Spleen (tissue), 11 donors: ENCODE measurements at regions not wholly inside any gene's neighbourhood (a gene's known extent, or its start where the extent isn't known, plus 50 kb on each side); places are given as distances from the start of the nearest gene placed in this dataset.

Experiments
- DNase-seq: peaks from one replicate; pipeline ENCODE4 v3.0.0-alpha.2; 2020
- H3K27ac ChIP-seq, 8 donors: fragments of 200-600 bp; sonication (generic) in 7 of 8; 1 replicate in 4 of 8; 2 replicates in 4 of 8; pipeline versions ENCODE4 v1.5.0 to v1.8.0; 2016 to 2021; ENCODE audit warnings: inconsistent platforms in 4 of 8, mild to moderate bottlenecking in 4 of 8, moderate library complexity in 1 of 8
- H3K27me3 ChIP-seq, 7 donors: fragments of 200-600 bp; sonication (generic) in 6 of 7; replicated peaks in 1 of 7; 1 replicate in 4 of 7; 2 replicates in 3 of 7; pipeline versions ENCODE4 v1.5.0 to v1.8.0; 2016 to 2021; ENCODE audit warnings: inconsistent platforms in 3 of 7, mild to moderate bottlenecking in 1 of 7
- H3K36me3 ChIP-seq, 6 donors: fragments of 200-600 bp; sonication (generic) in 5 of 6; 1 replicate in 4 of 6; 2 replicates in 2 of 6; pipeline versions ENCODE4 v1.5.0 to v1.8.0; 2016 to 2021; ENCODE audit warnings: inconsistent platforms in 2 of 6
- H3K4me1 ChIP-seq, 6 donors: fragments of 200-600 bp; sonication (generic) in 5 of 6; 1 replicate in 3 of 6; 2 replicates in 3 of 6; pipeline versions ENCODE4 v1.5.0 to v1.8.0; 2016 to 2021; ENCODE audit warnings: inconsistent platforms in 3 of 6
- H3K4me3 ChIP-seq, 8 donors: fragments of 200-600 bp; sonication (generic) in 7 of 8; 1 replicate in 4 of 8; 2 replicates in 4 of 8; pipeline versions ENCODE4 v1.5.0 to v1.8.0; 2016 to 2021; ENCODE audit warnings: inconsistent platforms in 4 of 8, mild to moderate bottlenecking in 4 of 8, moderate library complexity in 2 of 8
- H3K9me3 ChIP-seq, 8 donors: fragments of 200-600 bp; sonication (generic) in 7 of 8; 1 replicate in 4 of 8; 2 replicates in 4 of 8; pipeline versions ENCODE4 v1.5.0 to v1.8.0; 2016 to 2021; ENCODE audit warnings: inconsistent platforms in 4 of 8
- POLR2A ChIP-seq, 3 donors: fragments of 450-650 bp; IDR thresholded peaks; one replicate each; pipeline ENCODE4 v1.5.1; 2017; ENCODE audit warnings: antibody characterized with exemption in 3 of 3, mild to moderate bottlenecking in 1 of 3
- POLR2AphosphoS5 ChIP-seq, 3 donors: sonication (generic); formaldehyde crosslinking; IDR thresholded peaks; one replicate each; pipeline ENCODE4 v1.5.1; 2017; ENCODE audit warnings: antibody characterized with exemption in 3 of 3
- WGBS, 5 donors: extraction: QIAGEN DNeasy Blood & Tissue Kit in 3 of 5; methylation state at CpG; one replicate each; pipeline versions ENCODE4 v1.1.5 to v1.1.7; 2013 to 2018; 5-methylcytosine and 5-hydroxymethylcytosine counted together
- intact Hi-C: fragments of 100-400 bp; cut with DNase I; formaldehyde crosslinking; loops from one replicate; pipeline ENCODE4 v1.15.0; 2023; ENCODE audit warnings: low total_unique reads
- TF ChIP-seq, protein P1 (sequence below), 11 experiments: fragments of 200-600 bp in 7 of 11; fragments of 450-650 bp in 4 of 11; sonication (generic) in 4 of 11; IDR thresholded peaks in 8 of 11; conservative IDR thresholded peaks in 3 of 11; 1 replicate in 7 of 11; 2 replicates in 4 of 11; pipeline versions ENCODE4 v1.4.0 to v1.8.0; 2016 to 2021; ENCODE audit warnings: antibody characterized with exemption in 11 of 11, inconsistent platforms in 4 of 11, mild to moderate bottlenecking in 1 of 11
- donor health status: healthy with polysubstance abuse.
- donor health status: DM: no; HTN: no; CAD: no; lungs with moderate emphysema.
- donor health status: DM: no; HTN: no; CAD: no.
- donor health status: Bipolar disorder and iron deficiency.
- donor health status: healthy.
- donor health status: DM: no; HTN: no; CAD: no.
- donor health status: DM: yes; HTN: yes; CAD: no.

DNA sequence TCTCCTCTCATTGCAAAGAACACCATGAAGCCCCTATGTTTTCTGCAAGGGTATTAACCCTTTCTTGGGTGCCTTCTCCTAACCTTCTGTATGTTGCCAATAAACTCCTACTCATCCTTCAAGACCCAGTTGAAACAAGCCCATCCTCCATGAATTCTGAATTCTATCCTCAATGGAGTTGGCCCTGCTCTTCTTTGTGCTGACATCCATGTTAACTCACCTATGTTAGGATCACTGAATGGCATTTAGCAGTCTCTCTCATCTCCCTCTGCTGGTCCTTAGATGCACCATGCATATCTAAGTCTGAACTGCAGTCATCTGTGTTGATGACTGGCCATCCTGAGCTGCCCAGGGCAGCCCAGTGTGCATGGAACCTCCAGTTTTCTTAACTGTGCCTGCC is 129.8 kb downstream of the BUB3 start:
- peaks cover 0 to 2% (median under 1%) of the 10 kb centered on the region in 8 donors for H3K9me3 ChIP-seq
- H3K27me3 ChIP-seq: no peaks in the 10 kb centered on the region
- no peak overlapping the region for H3K27ac ChIP-seq
- intact Hi-C loops: no loop called here
- no peak for DNase-seq
- no peak for TF ChIP-seq POLR2AphosphoS5 (IDR thresholded peaks at IDR 0.05)
- no peak for TF ChIP-seq POLR2A (IDR thresholded peaks at IDR 0.05)
- TF ChIP-seq, protein P1, sequence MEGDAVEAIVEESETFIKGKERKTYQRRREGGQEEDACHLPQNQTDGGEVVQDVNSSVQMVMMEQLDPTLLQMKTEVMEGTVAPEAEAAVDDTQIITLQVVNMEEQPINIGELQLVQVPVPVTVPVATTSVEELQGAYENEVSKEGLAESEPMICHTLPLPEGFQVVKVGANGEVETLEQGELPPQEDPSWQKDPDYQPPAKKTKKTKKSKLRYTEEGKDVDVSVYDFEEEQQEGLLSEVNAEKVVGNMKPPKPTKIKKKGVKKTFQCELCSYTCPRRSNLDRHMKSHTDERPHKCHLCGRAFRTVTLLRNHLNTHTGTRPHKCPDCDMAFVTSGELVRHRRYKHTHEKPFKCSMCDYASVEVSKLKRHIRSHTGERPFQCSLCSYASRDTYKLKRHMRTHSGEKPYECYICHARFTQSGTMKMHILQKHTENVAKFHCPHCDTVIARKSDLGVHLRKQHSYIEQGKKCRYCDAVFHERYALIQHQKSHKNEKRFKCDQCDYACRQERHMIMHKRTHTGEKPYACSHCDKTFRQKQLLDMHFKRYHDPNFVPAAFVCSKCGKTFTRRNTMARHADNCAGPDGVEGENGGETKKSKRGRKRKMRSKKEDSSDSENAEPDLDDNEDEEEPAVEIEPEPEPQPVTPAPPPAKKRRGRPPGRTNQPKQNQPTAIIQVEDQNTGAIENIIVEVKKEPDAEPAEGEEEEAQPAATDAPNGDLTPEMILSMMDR (IDR thresholded peaks at IDR 0.05 in 8 of 11, conservative IDR thresholded peaks at IDR 0.05 in 3 of 11): no peak
- H3K4me3 ChIP-seq: no peak overlapping the region
- H3K4me1 ChIP-seq: no peaks in the 10 kb centered on the region
- no peaks in the 10 kb centered on the region for H3K36me3 ChIP-seq

DNA sequence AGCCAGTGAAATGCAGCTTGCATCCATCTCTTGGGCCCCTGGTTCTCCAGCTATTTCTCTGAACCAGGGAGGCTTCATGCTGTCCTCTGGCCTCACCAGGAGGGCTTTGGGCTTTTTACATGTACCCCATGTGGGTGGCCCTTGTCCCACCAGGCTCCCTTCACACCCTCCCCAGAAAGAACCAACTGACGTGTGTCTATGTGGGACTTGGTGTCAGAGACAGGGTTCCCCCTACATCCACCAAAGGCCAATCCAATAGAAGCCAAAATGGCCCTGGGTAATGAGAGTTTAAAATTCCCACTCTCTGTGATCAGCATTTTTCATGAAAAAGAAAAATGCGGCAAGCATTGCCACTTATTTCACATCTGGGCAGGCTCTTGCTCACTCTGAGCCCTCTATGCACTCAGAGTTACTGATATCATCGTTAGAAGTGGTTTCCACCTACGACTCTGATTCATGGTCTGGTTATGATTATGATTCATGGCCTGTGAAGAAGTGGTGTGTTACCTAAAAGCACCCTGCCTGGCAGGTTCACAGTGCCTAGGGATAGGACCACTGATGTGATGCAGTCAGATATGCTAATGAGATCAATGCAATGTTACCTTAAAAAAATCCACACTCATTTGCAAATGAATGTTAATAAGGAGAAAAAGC is 133.5 kb downstream of the BUB3 start:
- no peak overlapping the region for H3K27ac ChIP-seq
- H3K36me3 ChIP-seq: no peaks in the 10 kb centered on the region
- H3K4me3 ChIP-seq: no peak overlapping the region
- peaks cover 0 to 17% (median 3%) of the 10 kb centered on the region in 8 donors for H3K9me3 ChIP-seq
- 68 to 80% (median 77%) methylated on average over 4 of the region's 4 CpGs for WGBS, 5 donors
- TF ChIP-seq POLR2A (IDR thresholded peaks at IDR 0.05): no peak
- no peak for TF ChIP-seq POLR2AphosphoS5 (IDR thresholded peaks at IDR 0.05)
- TF ChIP-seq, protein P1 (IDR thresholded peaks at IDR 0.05 in 8 of 11, conservative IDR thresholded peaks at IDR 0.05 in 3 of 11): no peak
- DNase-seq: no peak
- no peaks in the 10 kb centered on the region for H3K27me3 ChIP-seq
- intact Hi-C loops: no loop called here
- H3K4me1 ChIP-seq: no peaks in the 10 kb centered on the region

DNA sequence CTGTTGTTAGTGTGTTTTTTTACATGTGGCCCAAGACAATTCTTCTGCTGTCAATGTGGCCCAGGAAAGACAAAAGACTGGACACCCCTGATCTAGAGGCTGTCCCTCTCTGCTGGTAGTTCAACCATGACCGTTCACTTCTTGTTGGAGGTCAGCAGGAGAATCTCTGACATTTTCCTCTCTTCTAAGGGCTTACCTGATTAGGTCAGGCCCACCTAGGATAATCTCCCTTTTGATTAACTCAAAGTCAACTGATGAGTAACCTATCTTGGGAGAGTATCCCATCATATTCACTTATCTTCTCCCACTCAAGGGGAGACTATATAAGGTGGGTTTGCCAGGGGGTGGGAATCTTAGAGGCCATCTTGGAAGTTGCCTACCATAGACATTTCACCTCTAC is 135.2 kb downstream of the BUB3 start:
- Histone ChIP-seq H3K4me1 (no peaks in the 10 kb centered on the region), H3K27me3 (no peaks in the 10 kb centered on the region), H3K27ac (no peak overlapping the region), H3K36me3 (no peaks in the 10 kb centered on the region), H3K4me3 (no peak overlapping the region), H3K9me3 (peaks cover 0 to 17% (median 3%) of the 10 kb centered on the region in 8 donors)
- intact Hi-C loops: no loop called here
- TF ChIP-seq POLR2A (IDR thresholded peaks at IDR 0.05) (no peak), POLR2AphosphoS5 (IDR thresholded peaks at IDR 0.05) (no peak)
- TF ChIP-seq, protein P1 (IDR thresholded peaks at IDR 0.05 in 8 of 11, conservative IDR thresholded peaks at IDR 0.05 in 3 of 11): no peak
- DNase-seq: no peak
- whole genome bisulfite sequencing, 5 donors: 71 to 88% (median 77%) methylated on average over 1 of the region's 1 CpG

DNA sequence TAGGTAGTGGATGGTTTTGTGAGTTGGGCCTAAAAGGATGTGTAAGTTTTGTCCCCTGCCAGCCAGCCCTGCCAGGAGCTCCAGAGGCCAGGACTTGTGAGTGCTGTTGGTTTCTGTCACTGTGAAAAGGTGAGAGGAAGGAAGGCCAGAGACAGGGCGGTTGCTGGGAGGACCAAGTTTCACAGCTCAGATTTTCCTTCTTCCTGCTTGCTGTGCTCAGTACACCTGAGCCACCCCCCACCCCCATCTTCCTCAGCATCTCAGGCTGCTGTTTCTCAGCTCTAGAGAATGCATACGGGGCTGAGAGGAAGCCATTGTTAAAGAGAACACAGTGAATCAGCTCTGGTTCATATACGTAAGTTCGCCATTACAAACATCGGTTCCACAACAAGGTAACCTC is 139.9 kb downstream of the BUB3 start:
- H3K36me3 ChIP-seq: no peaks in the 10 kb centered on the region
- H3K27ac ChIP-seq: no peak overlapping the region
- no peak overlapping the region for H3K4me3 ChIP-seq
- H3K9me3 ChIP-seq: peaks cover 0 to 14% (median 1%) of the 10 kb centered on the region in 8 donors
- H3K27me3 ChIP-seq: no peaks in the 10 kb centered on the region
- H3K4me1 ChIP-seq: no peaks in the 10 kb centered on the region
- WGBS, 5 donors: 78 to 90% (median 84%) methylated on average over 5 of the region's 5 CpGs
- intact Hi-C loops: no loop called here
- no peak for DNase-seq
- TF ChIP-seq POLR2AphosphoS5 (IDR thresholded peaks at IDR 0.05) (no peak), POLR2A (IDR thresholded peaks at IDR 0.05) (no peak)
- TF ChIP-seq, protein P1 (IDR thresholded peaks at IDR 0.05 in 8 of 11, conservative IDR thresholded peaks at IDR 0.05 in 3 of 11): no peak
